HEK293 (cell line): ENCODE measurements at regions not wholly inside any gene's neighbourhood (a gene's known extent, or its start where the extent isn't known, plus 50 kb on each side); places are given as distances from the start of the nearest gene placed in this dataset.
A peak's percentile ranks its signal among the peaks of the same experiment; 100 is the strongest.

Experiments
- CTCF ChIP-seq: fragments of 450-650 bp; formaldehyde crosslinking; IDR thresholded peaks from 2 replicates; pipeline ENCODE4 v1.5.1; 2016; ENCODE audit warnings: missing biosample characterization, missing genetic modification characterization
- FEZF1 ChIP-seq: fragments of 450-650 bp; formaldehyde crosslinking; IDR thresholded peaks from 2 replicates; pipeline ENCODE4 v1.5.1; 2016; ENCODE audit warnings: missing biosample characterization, missing genetic modification characterization
- MEIS1 ChIP-seq: sonication (generic); formaldehyde crosslinking; IDR thresholded peaks from 2 replicates; pipeline ENCODE4 v1.8.1; 2022; ENCODE audit warnings: missing genetic modification reagents, mild to moderate bottlenecking, borderline replicate concordance
- MYNN ChIP-seq: fragments of 450-650 bp; formaldehyde crosslinking; IDR thresholded peaks from 2 replicates; pipeline ENCODE4 v1.5.1; 2016; ENCODE audit warnings: missing biosample characterization, missing genetic modification characterization, borderline replicate concordance
- MZF1 ChIP-seq: fragments of 450-650 bp; formaldehyde crosslinking; IDR thresholded peaks from 2 replicates; pipeline ENCODE4 v1.5.1; 2017; ENCODE audit warnings: missing biosample characterization, missing genetic modification characterization, borderline replicate concordance
- SETDB1 ChIP-seq: IDR thresholded peaks from one replicate; pipeline ENCODE4 v1.6.1; 2017; ENCODE audit warnings: mild to moderate bottlenecking, low read length, moderate library complexity, mixed read lengths; ENCODE audit not compliant: insufficient read length
- TRIM28 ChIP-seq: IDR thresholded peaks from 2 replicates; pipeline ENCODE4 v1.6.1; 2011; ENCODE audit warnings: low read length, control low read depth, borderline replicate concordance
- ZBTB17 ChIP-seq: fragments of 450-650 bp; formaldehyde crosslinking; IDR thresholded peaks from 2 replicates; pipeline ENCODE4 v1.5.1; 2016; ENCODE audit warnings: missing biosample characterization, missing genetic modification characterization
- ZBTB7A ChIP-seq: fragments of 450-650 bp; formaldehyde crosslinking; IDR thresholded peaks from 2 replicates; pipeline ENCODE4 v1.5.1; 2016; ENCODE audit warnings: low read depth, missing biosample characterization, missing genetic modification characterization
- ZNF10 ChIP-seq: fragments of 450-650 bp; formaldehyde crosslinking; IDR thresholded peaks from 2 replicates; pipeline ENCODE4 v1.5.1; 2017; ENCODE audit warnings: missing biosample characterization, missing genetic modification characterization
- ZNF169 ChIP-seq: fragments of 450-650 bp; formaldehyde crosslinking; IDR thresholded peaks from 2 replicates; pipeline ENCODE4 v1.5.1; 2016; ENCODE audit warnings: missing biosample characterization, missing genetic modification characterization
- ZNF24 ChIP-seq: fragments of 450-650 bp; formaldehyde crosslinking; IDR thresholded peaks from 2 replicates; pipeline ENCODE4 v1.5.1; 2016; ENCODE audit warnings: missing biosample characterization, missing genetic modification characterization
- ZNF280C ChIP-seq: fragments of 450-650 bp; formaldehyde crosslinking; IDR thresholded peaks from 2 replicates; pipeline ENCODE4 v1.5.1; 2016; ENCODE audit warnings: missing biosample characterization, missing genetic modification characterization
- ZNF311 ChIP-seq: fragments of 450-650 bp; formaldehyde crosslinking; IDR thresholded peaks from 2 replicates; pipeline ENCODE4 v1.5.1; 2017; ENCODE audit warnings: missing biosample characterization, missing genetic modification characterization, borderline replicate concordance
- ZNF335 ChIP-seq: fragments of 450-650 bp; formaldehyde crosslinking; conservative IDR thresholded peaks from 2 replicates; pipeline ENCODE4 v1.5.1; 2016; ENCODE audit warnings: missing biosample characterization, missing genetic modification characterization
- ZNF350 ChIP-seq: fragments of 450-650 bp; formaldehyde crosslinking; IDR thresholded peaks from 2 replicates; pipeline ENCODE4 v1.5.0; 2017; ENCODE audit warnings: missing biosample characterization, mild to moderate bottlenecking, missing genetic modification characterization
- ZNF398 ChIP-seq: fragments of 450-650 bp; formaldehyde crosslinking; IDR thresholded peaks from 2 replicates; pipeline ENCODE4 v1.5.1; 2017; ENCODE audit warnings: missing biosample characterization, missing genetic modification characterization
- ZNF426 ChIP-seq: fragments of 450-650 bp; formaldehyde crosslinking; IDR thresholded peaks from 2 replicates; pipeline ENCODE4 v1.5.1; 2017; ENCODE audit warnings: missing biosample characterization, missing genetic modification characterization, mild to moderate bottlenecking, inconsistent platforms, moderate library complexity
- ZNF513 ChIP-seq: fragments of 450-650 bp; IDR thresholded peaks from 2 replicates; pipeline ENCODE4 v1.5.1; 2018; ENCODE audit warnings: missing biosample characterization, missing genetic modification characterization
- ZNF530 ChIP-seq: fragments of 450-650 bp; formaldehyde crosslinking; IDR thresholded peaks from 2 replicates; pipeline ENCODE4 v1.5.1; 2016; ENCODE audit warnings: low read depth, missing biosample characterization, missing genetic modification characterization
- ZNF548 ChIP-seq: fragments of 450-650 bp; formaldehyde crosslinking; IDR thresholded peaks from 2 replicates; pipeline ENCODE4 v1.5.1; 2016; ENCODE audit warnings: missing biosample characterization, missing genetic modification characterization
- ZNF600 ChIP-seq: fragments of 450-650 bp; formaldehyde crosslinking; IDR thresholded peaks from 2 replicates; pipeline ENCODE4 v1.5.1; 2016; ENCODE audit warnings: missing biosample characterization, missing genetic modification characterization
- ZNF610 ChIP-seq: fragments of 450-650 bp; formaldehyde crosslinking; IDR thresholded peaks from 2 replicates; pipeline ENCODE4 v1.5.1; 2016; ENCODE audit warnings: missing biosample characterization, missing genetic modification characterization, borderline replicate concordance
- ZNF624 ChIP-seq: fragments of 450-650 bp; formaldehyde crosslinking; IDR thresholded peaks from 2 replicates; pipeline ENCODE4 v1.5.1; 2017; ENCODE audit warnings: missing biosample characterization, missing genetic modification characterization
- ZNF626 ChIP-seq: fragments of 450-650 bp; sonication (Bioruptor Pico); formaldehyde crosslinking; IDR thresholded peaks from 2 replicates; pipeline ENCODE4 v1.5.1; 2018; ENCODE audit warnings: missing biosample characterization, missing genetic modification characterization, inconsistent platforms
- ZNF645 ChIP-seq: fragments of 450-650 bp; formaldehyde crosslinking; IDR thresholded peaks from 2 replicates; pipeline ENCODE4; 2016; ENCODE audit warnings: missing biosample characterization, missing genetic modification characterization
- ZNF658 ChIP-seq: fragments of 450-650 bp; formaldehyde crosslinking; IDR thresholded peaks from 2 replicates; pipeline ENCODE4; 2016; ENCODE audit warnings: missing biosample characterization, missing genetic modification characterization
- ZNF768 ChIP-seq: fragments of 450-650 bp; formaldehyde crosslinking; IDR thresholded peaks from 2 replicates; pipeline ENCODE4 v1.5.1; 2018; ENCODE audit warnings: missing biosample characterization, mild to moderate bottlenecking, missing genetic modification characterization
- ZNF785 ChIP-seq: fragments of 450-650 bp; formaldehyde crosslinking; IDR thresholded peaks from 2 replicates; pipeline ENCODE4 v1.5.1; 2016; ENCODE audit warnings: missing biosample characterization, missing genetic modification characterization
- ZSCAN16 ChIP-seq: fragments of 450-650 bp; formaldehyde crosslinking; IDR thresholded peaks from 2 replicates; pipeline ENCODE4 v1.5.1; 2016; ENCODE audit warnings: missing biosample characterization, missing genetic modification characterization
- TF ChIP-seq, protein P1 (sequence below): fragments of 450-650 bp; formaldehyde crosslinking; optimal IDR thresholded peaks from 2 replicates; pipeline ENCODE3; 2016; ENCODE audit warnings: missing biosample characterization, mild to moderate bottlenecking, missing genetic modification characterization

DNA sequence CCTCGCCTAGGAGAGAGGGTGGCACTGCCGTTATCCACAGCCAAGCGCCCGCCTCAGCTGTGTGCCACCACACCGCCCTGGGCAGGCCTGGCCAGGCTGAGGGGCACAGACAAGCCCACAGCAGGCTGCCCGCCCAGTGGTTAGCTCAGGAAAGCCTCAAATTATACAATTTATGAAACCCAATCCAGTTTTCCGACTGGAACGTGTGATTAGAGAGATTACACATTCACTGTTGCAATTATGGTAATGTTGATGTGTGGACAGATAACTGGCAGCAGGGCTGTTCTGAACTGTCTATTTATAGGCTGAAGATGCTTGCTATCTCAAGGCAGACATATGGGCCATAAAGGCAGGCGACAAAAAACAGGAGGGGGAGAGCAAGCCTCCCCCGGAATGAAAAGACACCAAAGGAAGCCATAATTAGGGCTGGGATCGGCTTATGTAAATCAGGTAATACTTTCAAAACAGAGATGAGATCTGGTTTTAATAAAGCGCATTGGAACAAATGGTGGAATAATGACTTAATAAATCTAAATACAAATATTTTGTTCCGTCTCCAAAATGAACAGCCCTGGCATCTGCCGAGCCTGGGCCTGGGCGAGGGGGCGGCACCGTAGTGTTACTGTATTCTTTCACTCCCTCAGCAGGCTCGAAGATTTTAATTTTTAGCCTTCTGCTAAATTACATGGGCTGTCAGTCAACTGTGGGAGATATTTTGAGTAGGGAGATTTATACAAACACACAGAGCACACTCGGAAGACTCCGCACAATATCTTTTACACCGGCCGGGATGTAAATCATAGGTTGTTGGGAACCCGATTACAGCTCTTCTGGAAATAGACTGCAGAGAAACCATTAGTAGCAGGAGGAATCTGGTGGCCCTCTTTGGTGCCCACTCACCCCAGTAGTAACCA, 103.1 kb upstream of the TLE3 start (continued):
- TF ChIP-seq ZNF398 (tag by site-specific recombination) (peak; percentile 58; the same call in 1 of the 2 replicates), CTCF (tag by site-specific recombination) (no peak), ZNF600 (tag by site-specific recombination) (peak; percentile 85), ZNF169 (tag by site-specific recombination) (no peak), ZNF24 (tag by site-specific recombination) (no peak), MZF1 (tag by site-specific recombination) (no peak), TRIM28 (no peak), ZNF645 (tag by site-specific recombination) (no peak), ZNF280C (tag by site-specific recombination) (no peak), ZBTB7A (tag by site-specific recombination) (no peak), ZNF513 (tag by site-specific recombination) (no peak), ZNF335 (no peak), ZNF658 (tag by site-specific recombination) (no peak), FEZF1 (tag by site-specific recombination) (peak; percentile 79), ZNF626 (tag by site-specific recombination) (no peak), ZNF426 (no peak), ZNF610 (tag by site-specific recombination) (no peak), MEIS1 (CRISPR knock-in tag) (no peak), ZSCAN16 (tag by site-specific recombination) (no peak), MYNN (tag by site-specific recombination) (no peak), ZNF548 (no peak), ZNF311 (tag by site-specific recombination) (no peak), ZNF624 (no peak), SETDB1 (no peak), ZNF785 (no peak), ZNF768 (tag by site-specific recombination) (no peak), ZNF350 (tag by site-specific recombination) (no peak), ZNF530 (no peak), ZBTB17 (no peak), ZNF10 (tag by site-specific recombination) (0 out of 2 replicates have a peak, but pooled peaks have one; percentile 23)
- TF ChIP-seq, protein P1, sequence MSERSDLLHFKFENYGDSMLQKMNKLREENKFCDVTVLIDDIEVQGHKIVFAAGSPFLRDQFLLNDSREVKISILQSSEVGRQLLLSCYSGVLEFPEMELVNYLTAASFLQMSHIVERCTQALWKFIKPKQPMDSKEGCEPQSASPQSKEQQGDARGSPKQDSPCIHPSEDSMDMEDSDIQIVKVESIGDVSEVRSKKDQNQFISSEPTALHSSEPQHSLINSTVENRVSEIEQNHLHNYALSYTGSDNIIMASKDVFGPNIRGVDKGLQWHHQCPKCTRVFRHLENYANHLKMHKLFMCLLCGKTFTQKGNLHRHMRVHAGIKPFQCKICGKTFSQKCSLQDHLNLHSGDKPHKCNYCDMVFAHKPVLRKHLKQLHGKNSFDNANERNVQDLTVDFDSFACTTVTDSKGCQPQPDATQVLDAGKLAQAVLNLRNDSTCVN = no peak
